A673 (cell line): ENCODE measurements at regions not wholly inside any gene's neighbourhood (a gene's known extent, or its start where the extent isn't known, plus 50 kb on each side); places are given as distances from the start of the nearest gene placed in this dataset.
A peak's percentile ranks its signal among the peaks of the same experiment; 100 is the strongest.
"Not testable (repeated sequence)": the region's sequence is repeated elsewhere in the genome, so short reads cannot be mapped to it uniquely, and the experiment has no call there.

Experiments
- BruUV-seq: library from RNA; stranded (reverse); fragments of 400-500 nt; replicated peaks from 2 replicates; lab custom pipeline; 2021; lab: Mats Ljungman, UMichigan
- CTCF ChIA-PET: fragments of 300-600 bp; sonication (Branson Sonifier 250); formaldehyde crosslinking; loops from one replicate; lab custom pipeline; 2022; ENCODE audit warnings: antibody characterized with exemption; lab: Charles Lee
- POLR2A ChIA-PET: fragments of 300-600 bp; sonication (Branson Sonifier 250); formaldehyde crosslinking; loops from one replicate; lab custom pipeline; 2022; ENCODE audit warnings: antibody characterized with exemption; ENCODE audit not compliant: low non-redundant PET; lab: Charles Lee
- DNase-seq: peaks from one replicate; pipeline ENCODE4 v3.0.0-alpha.2; 2015; ENCODE audit warnings: low spot score
- H3K27ac ChIP-seq: fragments of 200-600 bp; sonication (generic); 2 replicates; pipeline ENCODE4 v1.5.1; 2016; ENCODE audit warnings: mixed run types, low read depth, mild to moderate bottlenecking, mixed read lengths, antibody characterized with exemption, low read length; ENCODE audit not compliant: poor library complexity, severe bottlenecking
- H3K27me3 ChIP-seq: fragments of 200-600 bp; sonication (generic); replicated peaks from 2 replicates; pipeline ENCODE4 v1.6.1; 2017; ENCODE audit warnings: mixed run types, low read depth, mild to moderate bottlenecking, mixed read lengths, antibody characterized with exemption, low read length; ENCODE audit not compliant: insufficient read depth, poor library complexity
- H3K36me3 ChIP-seq: fragments of 200-600 bp; sonication (generic); 2 replicates; pipeline ENCODE4 v1.6.1; 2016; ENCODE audit warnings: mixed run types, mild to moderate bottlenecking, mixed read lengths, antibody characterized with exemption, low read length; ENCODE audit not compliant: insufficient read depth, poor library complexity, severe bottlenecking
- H3K4me1 ChIP-seq: fragments of 200-600 bp; sonication (generic); 2 replicates; pipeline ENCODE4 v1.6.1; 2017; ENCODE audit warnings: mixed run types, mild to moderate bottlenecking, mixed read lengths, antibody characterized with exemption, low read length; ENCODE audit not compliant: insufficient read depth, poor library complexity, severe bottlenecking
- H3K4me3 ChIP-seq: fragments of 200-600 bp; sonication (generic); 2 replicates; pipeline ENCODE4 v1.5.1; 2016; ENCODE audit warnings: low read depth, mixed run types, mild to moderate bottlenecking, mixed read lengths, low read length; ENCODE audit not compliant: poor library complexity, severe bottlenecking
- H3K9me3 ChIP-seq: fragments of 200-600 bp; sonication (generic); 2 replicates; pipeline ENCODE4 v1.6.1; 2016; ENCODE audit warnings: mixed run types, low read depth, mild to moderate bottlenecking, mixed read lengths, antibody characterized with exemption, low read length; ENCODE audit not compliant: poor library complexity, severe bottlenecking
- CTCF ChIP-seq: fragments of 300-800, 200-600 bp; sonication (generic); conservative IDR thresholded peaks from 2 replicates; pipeline ENCODE4 v1.5.1; 2017; ENCODE audit warnings: low read depth, mild to moderate bottlenecking, antibody characterized with exemption, low read length, moderate library complexity, mixed read lengths
- EZH2 ChIP-seq: fragments of 200-600 bp; sonication (generic); IDR thresholded peaks from 2 replicates; pipeline ENCODE4 v1.6.1; 2017; ENCODE audit warnings: borderline replicate concordance, low read depth, mild to moderate bottlenecking, mixed read lengths, antibody characterized with exemption, low read length; ENCODE audit not compliant: poor library complexity, severe bottlenecking
- intact Hi-C: fragments of 100-400 bp; cut with micrococcal nuclease; formaldehyde crosslinking; loops from one replicate; pipeline ENCODE4 v1.10.0; 2022; ENCODE audit not compliant: unreplicated experiment

GRCh38 chr1:165114022-165114888 is 242.3 kb downstream of the LMX1A start:
- Histone ChIP-seq H3K36me3 (no peaks in the 10 kb centered on the region), H3K27me3 (peaks cover 14% of the 10 kb centered on the region), H3K4me3 (no peak overlapping the region), H3K4me1 (no peaks in the 10 kb centered on the region), H3K9me3 (no peaks in the 10 kb centered on the region), H3K27ac (no peak overlapping the region)
- ChIA-PET POLR2A (no interaction called here), CTCF (interaction anchor here (0.5 to 0.9 kb wide), 4 partner anchors 12 to 550 kb away, joined by 3 to 4 read pairs (median 3); no protein-coding TSS in a partner anchor)
- intact Hi-C loops, result no loop called here
- BruUV-seq, result no TSS peak
- TF ChIP-seq EZH2, result no peak
- TF ChIP-seq CTCF, result peak; percentile 82
- peak; percentile 67 for DNase-seq

- intact Hi-C loops, result no loop called here
- Histone ChIP-seq H3K4me1 (no peaks in the 10 kb centered on the region), H3K9me3 (no peaks in the 10 kb centered on the region), H3K36me3 (no peaks in the 10 kb centered on the region), H3K4me3 (no peak overlapping the region), H3K27ac (no peak overlapping the region), H3K27me3 (peaks cover 1% of the 10 kb centered on the region)
- BruUV-seq, result no TSS peak
- no peak for TF ChIP-seq CTCF
- DNase-seq, result no peak
- CTCF ChIA-PET, result no interaction called here
- POLR2A ChIA-PET, result no interaction called here
Observed at GRCh38 chr1:165112260-165112659, 244.3 kb downstream of the LMX1A start.

- H3K27ac ChIP-seq, result no peak overlapping the region
- no peaks in the 10 kb centered on the region for H3K27me3 ChIP-seq
- DNase-seq, result no peak
- no peak overlapping the region for H3K4me3 ChIP-seq
- TF ChIP-seq EZH2 (no peak), CTCF (no peak)
- no TSS peak for BruUV-seq
- no peaks in the 10 kb centered on the region for H3K36me3 ChIP-seq
- ChIA-PET CTCF (no interaction called here), POLR2A (no interaction called here)
- intact Hi-C loops, result no loop called here
- H3K4me1 ChIP-seq, result no peaks in the 10 kb centered on the region
- H3K9me3 ChIP-seq, result no peaks in the 10 kb centered on the region
Observed at GRCh38 chr1:165109013-165109412, 247.5 kb downstream of the LMX1A start.

GRCh38 chr1:165092542-165093162 is 263.9 kb downstream of the LMX1A start:
- H3K4me3 ChIP-seq, intact Hi-C loops, BruUV-seq, CTCF ChIA-PET, H3K36me3 ChIP-seq, POLR2A ChIA-PET, H3K9me3 ChIP-seq, H3K4me1 ChIP-seq, DNase-seq, H3K27ac ChIP-seq, H3K27me3 ChIP-seq: not testable (repeated sequence)
